Thyroid gland (tissue), 4 donors: ENCODE measurements at regions not wholly inside any gene's neighbourhood (a gene's known extent, or its start where the extent isn't known, plus 50 kb on each side); places are given as distances from the start of the nearest gene placed in this dataset.
"Not testable (repeated sequence)": the region's sequence is repeated elsewhere in the genome, so short reads cannot be mapped to it uniquely, and the experiment has no call there.

Experiments
- DNase-seq, 2 donors: peaks; one replicate each; pipeline ENCODE4 v3.0.0-alpha.2; 2019
- H3K27ac ChIP-seq, 3 donors: fragments of 200-600 bp; sonication (generic); 1 replicate in 2 of 3; 2 replicates in 1 of 3; pipeline ENCODE4 v1.5.1; 2016 to 2019; ENCODE audit warnings: mild to moderate bottlenecking in 1 of 3, moderate library complexity in 1 of 3
- H3K27me3 ChIP-seq: fragments of 200-600 bp; sonication (generic); one replicate; pipeline ENCODE4 v1.5.1; 2019
- H3K36me3 ChIP-seq, 2 donors: fragments of 200-600 bp; sonication (generic); one replicate each; pipeline ENCODE4 v1.5.1; 2016 to 2019
- H3K4me1 ChIP-seq, 2 donors: fragments of 200-600 bp; sonication (generic); one replicate each; pipeline ENCODE4 v1.5.1; 2017 to 2019
- H3K4me3 ChIP-seq, 3 donors: fragments of 200-600 bp; sonication (generic); replicated peaks in 1 of 3; 1 replicate in 2 of 3; 2 replicates in 1 of 3; pipeline ENCODE4 v1.5.1; 2016; ENCODE audit warnings: mild to moderate bottlenecking in 1 of 3
- H3K9me3 ChIP-seq: fragments of 200-600 bp; sonication (generic); one replicate; pipeline ENCODE4 v1.5.1; 2017
- WGBS, 2 donors: methylation state at CpG; one replicate each; pipeline ENCODE4 v1.1.5; 2017; 5-methylcytosine and 5-hydroxymethylcytosine counted together
- intact Hi-C: fragments of 100-400 bp; cut with DNase I; formaldehyde crosslinking; loops from one replicate; pipeline ENCODE4 v1.15.1; 2023

DNA sequence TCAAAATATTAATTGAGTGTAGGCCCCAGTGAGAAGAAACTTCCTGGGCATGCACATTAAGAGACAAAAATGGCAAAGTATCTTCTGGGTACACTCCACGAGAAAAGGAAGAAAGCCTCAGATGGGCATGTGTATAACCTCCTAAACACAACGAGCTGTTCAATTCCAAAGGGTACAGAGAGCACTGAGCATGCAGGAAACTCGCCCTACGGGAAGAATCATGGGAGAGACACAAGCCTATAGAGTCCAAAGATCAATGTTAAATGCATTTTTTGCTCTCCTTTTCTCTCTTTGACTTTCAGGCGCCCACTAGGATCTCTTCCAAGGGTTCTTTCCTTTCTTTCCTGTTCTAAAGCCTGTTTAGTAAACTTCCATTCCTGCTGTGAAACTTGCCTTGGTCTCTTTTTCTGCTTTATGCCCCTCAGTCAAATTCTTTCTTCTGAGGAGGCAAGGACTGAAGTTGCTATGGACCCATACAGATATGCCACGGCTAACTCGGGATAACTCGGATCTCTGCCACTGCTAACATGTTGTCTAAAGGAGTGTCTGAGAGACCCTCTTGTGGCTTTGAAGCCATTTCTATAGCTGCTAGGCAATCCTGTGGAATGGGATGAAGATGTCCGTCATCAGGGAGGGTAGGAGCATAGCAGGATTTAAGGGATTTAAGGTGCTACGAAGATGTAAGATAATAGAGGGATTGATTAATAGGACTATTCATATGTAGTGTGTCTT, 99.5 kb upstream of the MTLN start:
- H3K4me1 ChIP-seq, intact Hi-C loops, H3K27me3 ChIP-seq, H3K36me3 ChIP-seq, H3K4me3 ChIP-seq, DNase-seq, H3K27ac ChIP-seq, H3K9me3 ChIP-seq: not testable (repeated sequence)
- WGBS, 2 donors, result 89 to 90% methylated on average over 4 of the region's 10 CpGs

DNA sequence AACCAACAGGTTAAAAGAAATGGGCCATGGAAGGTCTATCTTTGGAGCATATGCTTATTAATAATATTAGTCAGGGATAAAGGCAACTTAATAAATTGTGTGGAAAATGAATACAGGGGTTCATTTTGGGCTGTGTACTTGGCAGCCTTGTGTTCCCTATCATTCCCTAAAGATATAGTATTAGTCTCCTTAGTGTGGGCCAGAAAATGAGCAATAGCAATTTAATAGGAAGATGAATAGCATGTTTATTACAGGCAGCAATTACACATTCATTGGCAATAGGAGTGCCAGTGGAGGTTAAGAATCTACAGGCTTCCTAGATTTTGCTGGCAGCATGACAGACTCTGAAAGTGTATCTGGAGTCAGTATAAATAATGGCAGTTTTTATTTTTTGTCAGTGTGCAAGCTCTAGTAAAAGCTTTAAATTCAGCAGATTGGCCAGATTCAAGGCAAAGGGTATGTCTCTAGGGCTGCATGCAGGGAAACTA, 98.7 kb upstream of the MTLN start:
- H3K4me1 ChIP-seq, H3K36me3 ChIP-seq, H3K27ac ChIP-seq, intact Hi-C loops, H3K27me3 ChIP-seq, DNase-seq, H3K9me3 ChIP-seq, H3K4me3 ChIP-seq: not testable (repeated sequence)

DNA sequence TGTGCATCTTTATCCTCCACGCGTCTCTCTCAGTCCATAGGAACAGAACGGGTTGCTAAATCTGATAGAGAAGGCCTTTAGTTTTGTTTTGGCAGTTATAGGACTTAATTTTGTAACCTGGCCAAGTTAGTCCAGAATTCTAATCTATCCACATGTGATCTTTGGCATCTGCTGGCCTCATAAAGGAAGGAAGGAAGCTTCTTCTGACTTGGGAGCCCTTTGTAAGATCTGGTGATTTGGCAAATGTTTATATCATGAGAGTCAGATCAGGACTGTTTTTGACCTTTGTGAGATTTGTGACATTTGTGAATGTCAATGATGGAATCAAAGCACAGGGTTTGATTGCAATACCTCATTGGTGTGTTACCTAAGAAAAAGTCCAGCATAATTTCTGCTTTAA, 96.4 kb upstream of the MTLN start:
- intact Hi-C loops, H3K4me3 ChIP-seq, H3K4me1 ChIP-seq, DNase-seq, H3K27ac ChIP-seq, H3K36me3 ChIP-seq, H3K27me3 ChIP-seq, H3K9me3 ChIP-seq: not testable (repeated sequence)
- WGBS, 2 donors, result 68% methylated on average over 3 of the region's 3 CpGs; no CpG with 5 or more reads in 1 of the 2 donors

DNA sequence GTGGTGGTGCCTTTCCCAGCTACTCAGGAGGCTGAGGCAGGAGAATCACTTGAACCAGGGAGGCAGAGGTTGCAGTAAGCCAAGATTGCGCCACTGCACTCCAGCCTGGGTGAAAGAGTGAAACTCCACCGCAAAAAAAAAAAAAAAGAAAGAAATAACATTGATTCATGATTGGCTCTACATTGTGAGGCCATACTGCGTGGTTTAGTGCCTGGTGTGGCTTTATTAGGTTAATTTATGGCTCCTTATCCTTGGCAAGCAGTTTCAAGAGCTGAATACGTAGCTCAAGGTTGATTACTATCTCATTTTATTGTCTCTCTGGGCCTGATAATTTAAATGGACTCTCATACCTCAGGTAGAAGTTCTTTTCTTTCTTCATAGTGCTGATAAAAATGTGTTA, 80.5 kb upstream of the MTLN start:
- H3K36me3 ChIP-seq, intact Hi-C loops, H3K4me1 ChIP-seq, H3K9me3 ChIP-seq, H3K27me3 ChIP-seq, DNase-seq, H3K27ac ChIP-seq, H3K4me3 ChIP-seq: not testable (repeated sequence)
- 92 to 97% methylated on average over 3 of the region's 4 CpGs for WGBS, 2 donors

DNA sequence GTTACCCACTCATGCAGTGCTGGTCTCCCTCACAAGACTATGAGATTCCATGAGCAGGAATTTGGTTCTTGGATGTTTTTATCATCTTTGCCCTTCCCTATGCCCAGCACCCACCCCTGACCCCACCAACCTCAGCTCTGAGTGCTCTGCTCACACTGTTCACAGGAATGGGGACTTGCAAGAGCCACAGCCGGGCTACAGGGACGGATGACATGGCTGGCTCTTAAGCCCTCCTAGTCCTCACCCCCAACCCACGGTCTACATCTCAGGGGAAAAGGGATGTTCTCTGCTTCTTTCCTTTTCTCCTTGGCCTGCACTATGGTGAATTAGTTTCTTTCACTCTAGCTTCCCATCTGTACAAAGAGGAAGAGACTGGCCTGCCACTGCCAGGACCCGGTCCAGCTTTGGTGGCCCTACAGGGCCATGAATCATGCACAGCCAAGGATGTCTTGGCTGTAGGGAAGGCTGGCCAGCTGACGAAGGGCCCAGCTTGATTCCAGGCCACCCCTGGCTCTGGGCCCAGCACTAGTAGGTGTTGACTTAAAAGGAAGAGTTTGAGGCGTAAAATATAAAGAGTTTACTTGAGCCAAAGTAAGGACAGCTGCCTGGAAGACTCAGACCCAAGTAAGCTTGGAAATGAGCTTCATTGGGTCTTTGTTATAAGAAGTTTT, 79.7 kb upstream of the MTLN start:
- H3K27ac ChIP-seq, intact Hi-C loops, H3K9me3 ChIP-seq, H3K27me3 ChIP-seq, H3K4me3 ChIP-seq, H3K36me3 ChIP-seq, DNase-seq, H3K4me1 ChIP-seq: not testable (repeated sequence)
- 75 to 78% methylated on average over 5 to 6 of the region's 6 CpGs for WGBS, 2 donors

DNA sequence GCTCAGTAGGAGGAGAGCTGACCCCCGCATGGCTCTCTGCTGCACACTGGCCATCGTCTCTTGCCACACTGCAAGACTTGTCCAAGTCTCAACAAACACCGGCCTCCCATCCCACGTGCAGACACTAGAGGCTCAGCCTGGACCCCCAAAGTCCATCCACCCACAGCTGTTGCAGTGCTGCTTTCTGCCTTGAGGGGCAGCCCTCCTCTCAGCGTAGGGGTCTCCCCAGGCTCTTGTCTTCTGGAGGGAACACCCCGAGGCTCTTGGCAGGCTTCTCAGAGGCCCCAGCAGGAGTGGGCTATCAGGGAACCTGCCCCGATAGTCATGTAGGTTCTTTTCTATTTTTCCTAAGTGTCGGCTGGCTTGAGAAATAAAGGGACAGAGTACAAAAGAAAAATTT, 75.5 kb upstream of the MTLN start:
- intact Hi-C loops, H3K4me3 ChIP-seq, H3K36me3 ChIP-seq, H3K9me3 ChIP-seq, H3K27me3 ChIP-seq, H3K4me1 ChIP-seq, H3K27ac ChIP-seq, DNase-seq: not testable (repeated sequence)
- WGBS, 2 donors, result no CpG with 5 or more reads among the region's 8 CpGs

DNA sequence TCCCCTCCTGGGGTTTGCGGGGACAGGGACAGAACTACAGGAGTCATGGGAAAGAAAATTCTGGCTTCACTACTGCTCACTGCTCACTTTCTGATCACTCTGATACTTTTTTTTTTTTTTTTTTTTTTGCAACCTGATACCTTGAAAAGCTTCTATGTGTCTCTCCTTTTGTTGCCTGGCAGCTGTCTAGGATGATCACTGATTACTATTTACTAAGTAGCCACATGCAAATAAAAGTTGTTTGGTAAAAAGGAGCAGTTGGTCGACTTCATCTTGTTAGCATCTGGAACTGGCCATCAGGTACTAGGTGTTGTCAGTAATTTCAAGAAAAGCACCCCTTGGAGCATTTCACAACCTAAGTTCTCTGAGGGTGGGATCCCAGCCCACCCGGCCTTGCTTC, 74.9 kb upstream of the MTLN start:
- no CpG with 5 or more reads among the region's 3 CpGs for WGBS, 2 donors
- H3K4me3 ChIP-seq, H3K4me1 ChIP-seq, DNase-seq, H3K36me3 ChIP-seq, H3K27ac ChIP-seq, intact Hi-C loops, H3K9me3 ChIP-seq, H3K27me3 ChIP-seq: not testable (repeated sequence)

DNA sequence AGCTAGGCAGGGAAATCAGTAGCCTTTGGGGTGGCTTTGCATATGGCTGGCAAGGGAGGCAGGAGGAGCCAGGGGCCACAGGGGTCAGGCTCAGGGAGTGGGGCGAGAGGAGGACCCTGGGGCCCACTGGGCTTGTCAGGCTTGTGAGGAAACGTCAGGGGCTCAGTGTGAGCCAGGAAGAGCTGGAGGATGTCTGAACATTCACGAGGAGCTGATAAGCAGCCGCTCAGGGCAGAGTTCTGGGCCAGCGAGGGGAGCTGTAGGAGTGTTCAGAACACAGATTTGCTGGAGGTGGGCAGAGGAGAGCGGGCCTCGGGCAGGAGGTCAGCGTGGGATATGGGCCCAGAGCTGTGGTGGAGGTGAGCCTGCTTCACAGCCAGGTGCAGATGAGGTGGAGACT, 72.7 kb upstream of the MTLN start:
- DNase-seq, H3K4me1 ChIP-seq, intact Hi-C loops, H3K27me3 ChIP-seq, H3K9me3 ChIP-seq, H3K27ac ChIP-seq, H3K36me3 ChIP-seq, H3K4me3 ChIP-seq: not testable (repeated sequence)
- no CpG with 5 or more reads among the region's 8 CpGs for WGBS, 2 donors

DNA sequence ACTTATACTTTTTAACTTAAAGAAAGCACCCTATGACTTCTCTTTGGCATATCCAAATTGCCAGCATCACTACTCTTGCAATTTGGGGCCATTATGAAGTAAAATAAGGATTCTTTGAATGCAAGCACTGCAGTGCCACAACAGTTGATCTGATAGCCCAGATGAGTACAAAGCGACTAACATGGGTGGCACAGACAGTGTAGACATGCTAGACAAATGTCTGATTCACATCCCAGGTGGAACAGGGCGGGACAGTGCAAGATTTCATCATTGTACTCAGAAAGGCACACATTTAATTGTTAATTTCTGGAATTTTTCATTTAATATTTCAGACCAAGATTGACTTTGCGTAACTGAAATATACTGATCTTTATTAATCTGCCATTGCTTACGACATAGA, 68.5 kb upstream of the MTLN start:
- not testable (repeated sequence) for DNase-seq, H3K27me3 ChIP-seq
- 100% methylated on average over 2 of the region's 4 CpGs; no CpG with 5 or more reads in 1 of the 2 donors for WGBS, 2 donors

DNA sequence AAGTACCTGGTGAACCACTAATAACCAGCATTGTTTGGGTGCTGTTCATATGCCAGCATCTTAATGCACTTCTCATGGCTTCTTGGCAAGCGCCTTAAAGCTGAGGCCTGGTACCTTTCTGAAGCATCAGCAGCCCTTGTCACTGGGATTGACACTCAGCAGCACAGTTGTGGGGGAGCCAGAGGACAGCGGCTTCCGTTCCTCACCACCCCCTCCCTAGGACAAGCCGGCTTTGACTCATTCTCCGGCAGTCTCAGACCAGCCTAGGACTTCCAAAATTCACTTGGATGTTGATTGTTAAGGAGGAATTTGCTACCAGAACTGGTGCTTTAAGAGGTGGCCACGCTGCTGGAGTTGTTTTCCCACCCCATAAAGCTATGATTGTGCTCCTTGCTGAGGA, 64.7 kb upstream of the MTLN start:
- H3K36me3 ChIP-seq, intact Hi-C loops, H3K4me3 ChIP-seq, DNase-seq, H3K27me3 ChIP-seq, H3K27ac ChIP-seq, H3K9me3 ChIP-seq, H3K4me1 ChIP-seq: not testable (repeated sequence)
- WGBS, 2 donors, result no CpG with 5 or more reads among the region's 6 CpGs

More for the DNA sequence above, 68.5 kb upstream of the MTLN start:
- H3K9me3 ChIP-seq, H3K27ac ChIP-seq, H3K36me3 ChIP-seq, H3K4me1 ChIP-seq, intact Hi-C loops, H3K4me3 ChIP-seq: not testable (repeated sequence)

DNA sequence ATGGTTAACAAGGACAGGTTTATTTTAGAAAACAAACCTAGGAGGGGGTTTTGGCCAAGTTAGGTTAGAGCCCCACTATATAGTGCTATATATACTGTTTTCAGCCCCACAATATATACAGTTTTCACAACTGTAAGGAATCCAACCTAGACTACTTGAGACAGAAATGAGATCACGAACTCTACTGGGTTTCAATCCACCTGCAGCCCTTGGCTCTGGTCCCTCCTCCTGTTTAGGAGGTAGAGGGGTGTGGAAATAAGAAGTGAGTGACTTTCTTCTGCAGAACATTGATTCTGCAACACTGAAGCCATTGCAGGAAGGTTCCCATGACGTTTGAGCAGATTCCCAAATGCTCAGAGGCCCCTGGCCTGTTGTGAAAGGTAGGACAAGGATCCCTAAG, 63.7 kb upstream of the MTLN start:
- 62 to 75% methylated on average over 1 of the region's 2 CpGs for WGBS, 2 donors
- H3K27me3 ChIP-seq, H3K4me3 ChIP-seq, DNase-seq, H3K4me1 ChIP-seq, H3K9me3 ChIP-seq, H3K36me3 ChIP-seq, H3K27ac ChIP-seq, intact Hi-C loops: not testable (repeated sequence)

DNA sequence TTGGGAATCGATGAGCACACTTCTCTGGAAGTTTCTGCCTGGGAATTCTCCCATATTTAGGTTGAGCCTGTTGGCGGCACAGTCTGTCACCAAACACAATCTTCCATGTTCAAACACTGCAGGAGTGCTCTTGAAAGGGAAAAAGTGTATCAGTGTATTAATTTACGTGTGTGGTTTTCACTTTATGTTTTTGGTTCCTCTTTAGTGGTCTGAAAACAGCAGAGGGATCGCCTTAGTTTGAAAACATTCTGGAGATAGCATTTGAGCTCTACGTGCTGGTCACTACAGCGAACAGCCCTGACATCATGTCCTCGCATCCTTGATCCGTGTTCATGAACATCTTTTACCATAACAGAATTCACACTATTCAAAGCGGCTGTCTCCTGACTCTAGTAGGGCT, 57.3 kb upstream of the MTLN start:
- intact Hi-C loops, H3K4me1 ChIP-seq, DNase-seq, H3K9me3 ChIP-seq, H3K4me3 ChIP-seq, H3K27ac ChIP-seq, H3K36me3 ChIP-seq, H3K27me3 ChIP-seq: not testable (repeated sequence)
- WGBS, 2 donors, result 90 to 94% methylated on average over 6 of the region's 9 CpGs

DNA sequence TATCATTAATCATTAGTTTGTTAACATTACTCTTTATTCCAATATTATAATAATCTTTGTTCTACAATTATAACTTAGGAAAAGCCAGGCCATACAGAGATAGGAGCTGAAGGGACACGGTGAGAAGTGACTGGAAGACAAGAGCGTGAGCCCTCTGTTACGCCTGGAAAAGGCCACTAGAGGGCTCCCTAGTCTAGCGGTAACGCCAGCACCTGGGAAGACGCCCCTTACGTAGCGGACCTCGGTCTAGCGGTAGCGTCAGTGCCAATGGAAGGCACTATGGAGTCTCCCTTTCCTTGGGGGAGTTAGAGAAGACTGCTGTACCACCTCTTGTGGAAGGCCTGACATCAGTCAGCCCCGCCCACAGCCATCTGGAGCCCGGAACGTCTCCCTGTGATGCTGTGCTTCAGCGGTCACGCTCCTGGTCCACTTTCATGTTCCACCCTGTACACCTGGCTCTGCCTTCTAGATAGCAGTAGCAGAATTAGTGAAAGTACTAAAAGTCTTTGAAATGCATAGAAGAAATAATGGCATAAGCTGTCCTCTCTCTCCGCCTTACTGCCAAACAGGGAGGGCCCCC, 55.6 kb upstream of the MTLN start:
- DNase-seq, result peak in 1 of 2 donors; percentile 5
- H3K4me1 ChIP-seq, H3K9me3 ChIP-seq, H3K27me3 ChIP-seq, intact Hi-C loops, H3K27ac ChIP-seq, H3K36me3 ChIP-seq, H3K4me3 ChIP-seq: not testable (repeated sequence)
- WGBS, 2 donors, result 80 to 86% methylated on average over 1 to 2 of the region's 17 CpGs
